GM10266 (cell line): ENCODE measurements at regions not wholly inside any gene's neighbourhood (a gene's known extent, or its start where the extent isn't known, plus 50 kb on each side); places are given as distances from the start of the nearest gene placed in this dataset.

ENCODE experiments used
- DNase-seq: peaks from one replicate; pipeline ENCODE4 v3.0.0; 2012; ENCODE audit errors: extremely low spot score
- CTCF ChIP-seq: IDR thresholded peaks from 2 replicates; pipeline ENCODE4 v1.5.1; 2012; ENCODE audit warnings: mild to moderate bottlenecking, low read depth; ENCODE audit not compliant: control insufficient read depth, insufficient read depth; ENCODE audit errors: missing control alignments

- DNase-seq: no peak
- TF ChIP-seq CTCF: no peak
These were observed 2291.1 kb upstream of the PCDH20 start for GRCh38 chr13:63706751-63707150.

GRCh38 chr13:63704521-63704920 is 2288.9 kb upstream of the PCDH20 start:
- DNase-seq: no peak
- no peak for TF ChIP-seq CTCF

GRCh38 chr13:63700350-63700749 is 2284.7 kb upstream of the PCDH20 start:
- TF ChIP-seq CTCF: no peak

DNA sequence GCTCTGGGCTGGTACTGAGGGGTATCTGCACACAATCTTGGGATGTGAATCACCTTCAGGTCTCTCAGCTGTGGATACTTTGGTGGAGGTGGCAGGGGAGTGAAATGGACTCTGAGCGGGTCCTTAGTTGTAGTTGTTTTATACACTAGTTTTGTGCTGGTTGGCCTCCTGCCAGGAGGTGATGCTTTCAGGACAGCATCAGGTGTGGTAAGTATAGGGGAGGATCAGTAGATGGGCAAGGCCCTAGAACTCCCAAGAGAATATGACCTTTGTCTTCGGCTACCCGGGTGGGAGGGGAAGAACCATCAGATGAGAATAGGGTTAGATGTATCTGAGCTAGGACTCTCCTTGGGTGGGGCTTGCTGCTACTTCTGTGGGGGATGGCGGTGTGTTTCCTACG is 2284.3 kb upstream of the PCDH20 start:
- no peak for TF ChIP-seq CTCF
- no peak for DNase-seq

More at GRCh38 chr13:63700350-63700749, 2284.7 kb upstream of the PCDH20 start:
- no peak for DNase-seq

GRCh38 chr13:63696055-63696454 is 2280.4 kb upstream of the PCDH20 start:
- DNase-seq: no peak
- TF ChIP-seq CTCF: no peak

- DNase-seq: no peak
- TF ChIP-seq CTCF: no peak
These were observed 2278.0 kb upstream of the PCDH20 start for GRCh38 chr13:63693696-63694095.

GRCh38 chr13:63691474-63691873 is 2275.8 kb upstream of the PCDH20 start:
- DNase-seq: no peak
- TF ChIP-seq CTCF: no peak

DNA sequence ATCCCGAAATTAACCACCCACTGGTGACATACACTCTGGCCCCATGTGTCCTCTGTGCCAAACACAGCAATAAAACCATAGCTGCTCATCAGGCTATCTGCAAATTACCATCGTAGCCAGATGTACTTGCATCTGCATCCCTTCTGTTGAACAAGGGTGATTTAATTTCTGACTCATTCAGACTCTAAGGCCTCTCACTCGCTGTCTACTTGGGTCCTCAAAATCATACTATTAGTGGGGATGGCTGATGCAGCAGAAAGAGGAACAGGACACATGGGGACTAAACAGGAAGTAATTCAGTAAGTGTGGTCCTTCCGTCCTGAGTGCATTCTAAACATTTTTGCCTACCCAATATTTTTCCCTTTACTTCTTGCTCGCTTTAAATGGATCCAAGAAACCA is 2275.0 kb upstream of the PCDH20 start:
- DNase-seq: no peak
- no peak for TF ChIP-seq CTCF
